ENCODE measurements at regions not wholly inside any gene's neighbourhood (a gene's known extent, or its start where the extent isn't known, plus 50 kb on each side); places are given as distances from the start of the nearest gene placed in this dataset.

- Histone ChIP-seq H3K4me3 (replicated peaks in 1 of 3; ENCODE audit: insufficient read depth in 1 of 3, low read depth in 2 of 3, low read length in 3 of 3) (no peak overlapping the region), H3K36me3 (replicated peaks in 1 of 2; ENCODE audit: control insufficient read depth in 1 of 2, insufficient read depth in 2 of 2, low read length in 2 of 2) (no peaks in the 10 kb centered on the region), H3K27me3 (ENCODE audit: control insufficient read depth in 1 of 2, insufficient read depth in 2 of 2, low read length in 2 of 2) (no peaks in the 10 kb centered on the region), H3K79me2 (ENCODE audit: insufficient read depth, low read length) (no peaks in the 10 kb centered on the region), H4K20me1 (ENCODE audit: insufficient read depth, low read length) (no peaks in the 10 kb centered on the region), H3K4me1 (ENCODE audit: insufficient read depth, low read length) (no peaks in the 10 kb centered on the region), H3K9me3 (ENCODE audit: low read length) (no peaks in the 10 kb centered on the region), H3K9ac (ENCODE audit: insufficient read depth, low read depth, low read length) (no peak overlapping the region), H3K27ac (ENCODE audit: extremely low read length, insufficient read depth, low read length) (no peak overlapping the region), H2AFZ (ENCODE audit: low read length) (no peak overlapping the region), H3K4me2 (ENCODE audit: low read depth, low read length) (no peak overlapping the region)
- ChIA-PET CTCF (ENCODE audit: low intra/inter-chr PET ratio, low total read pairs) (no interaction called here), POLR2A (no interaction called here)
- no peak for DNase-seq (ENCODE audit: low spot score)
- in situ Hi-C loops (cut with HindIII; ENCODE audit: extremely low pct_ligation_motif_present, low pct_unique_long_range_greater_than_20kb) = no loop called here
- TF ChIP-seq RBFOX2 (IDR thresholded peaks at IDR 0.05; ENCODE audit: low read depth, low read length) = no peak
- FAIRE-seq = no peak
- BruUV-seq (replicated peaks) = no TSS peak
- intact Hi-C loops (cut with micrococcal nuclease; ENCODE audit: unreplicated experiment) = no loop called here
- ATAC-seq = no peak
Observed at GRCh38 chr6:115691433-115691832, 369.3 kb downstream of the FRK start.

GRCh38 chr6:115690854-115691253 is 369.8 kb downstream of the FRK start:
- Histone ChIP-seq H3K4me3 (replicated peaks in 1 of 3; ENCODE audit: insufficient read depth in 1 of 3, low read depth in 2 of 3, low read length in 3 of 3) (no peak overlapping the region), H3K4me1 (ENCODE audit: insufficient read depth, low read length) (no peaks in the 10 kb centered on the region), H4K20me1 (ENCODE audit: insufficient read depth, low read length) (no peaks in the 10 kb centered on the region), H2AFZ (ENCODE audit: low read length) (no peak overlapping the region), H3K79me2 (ENCODE audit: insufficient read depth, low read length) (no peaks in the 10 kb centered on the region), H3K27me3 (ENCODE audit: control insufficient read depth in 1 of 2, insufficient read depth in 2 of 2, low read length in 2 of 2) (no peaks in the 10 kb centered on the region), H3K4me2 (ENCODE audit: low read depth, low read length) (no peak overlapping the region), H3K9ac (ENCODE audit: insufficient read depth, low read depth, low read length) (no peak overlapping the region), H3K36me3 (replicated peaks in 1 of 2; ENCODE audit: control insufficient read depth in 1 of 2, insufficient read depth in 2 of 2, low read length in 2 of 2) (no peaks in the 10 kb centered on the region), H3K27ac (ENCODE audit: extremely low read length, insufficient read depth, low read length) (no peak overlapping the region), H3K9me3 (ENCODE audit: low read length) (no peaks in the 10 kb centered on the region)
- BruUV-seq (replicated peaks) = no TSS peak
- DNase-seq (ENCODE audit: low spot score) (no peak), FAIRE-seq (no peak), ATAC-seq (no peak)
- in situ Hi-C loops (cut with HindIII; ENCODE audit: extremely low pct_ligation_motif_present, low pct_unique_long_range_greater_than_20kb) (no loop called here), intact Hi-C loops (cut with micrococcal nuclease; ENCODE audit: unreplicated experiment) (no loop called here)
- CTCF ChIA-PET (ENCODE audit: low intra/inter-chr PET ratio, low total read pairs) = no interaction called here
- POLR2A ChIA-PET = no interaction called here
- 12% methylated on average over 3 of the region's 3 CpGs for WGBS (ENCODE audit: low lambda C conversion rate)
- TF ChIP-seq U2AF2 (IDR thresholded peaks at IDR 0.05; ENCODE audit: low read depth, low read length) (no peak), GLMP (CRISPR knock-in tag; IDR thresholded peaks at IDR 0.05; ENCODE audit: borderline replicate concordance) (no peak), ZNF431 (CRISPR knock-in tag; IDR thresholded peaks at IDR 0.05; ENCODE audit: borderline replicate concordance, low read depth) (no peak), ZNF276 (CRISPR knock-in tag; IDR thresholded peaks at IDR 0.05; ENCODE audit: low read depth) (no peak), ZNF138 (CRISPR knock-in tag; IDR thresholded peaks at IDR 0.05; ENCODE audit: low read depth) (no peak), ZNF615 (CRISPR knock-in tag; IDR thresholded peaks at IDR 0.05; ENCODE audit: borderline replicate concordance) (no peak), USF2 (IDR thresholded peaks at IDR 0.05; ENCODE audit: low read depth, low read length) (no peak), USF2 (CRISPR knock-in tag; IDR thresholded peaks at IDR 0.05; ENCODE audit: borderline replicate concordance) (no peak), PCBP2 (optimal IDR thresholded peaks at IDR 0.05; ENCODE audit: low read depth, low read length, poor library complexity, severe bottlenecking) (no peak), ETV6 (CRISPR knock-in tag; conservative IDR thresholded peaks at IDR 0.05) (no peak), ARNTL (CRISPR knock-in tag; IDR thresholded peaks at IDR 0.05) (no peak), NR2F2 (IDR thresholded peaks at IDR 0.05; ENCODE audit: borderline replicate concordance, low read depth) (no peak), ZNF546 (CRISPR knock-in tag; conservative IDR thresholded peaks at IDR 0.05) (no peak), SIX1 (CRISPR knock-in tag; IDR thresholded peaks at IDR 0.05; ENCODE audit: borderline replicate concordance) (no peak), ZNF232 (CRISPR knock-in tag; IDR thresholded peaks at IDR 0.05; ENCODE audit: borderline replicate concordance) (no peak)

All from HepG2 (cell line).